IPS-18c (cell line): ENCODE measurements at regions not wholly inside any gene's neighbourhood (a gene's known extent, or its start where the extent isn't known, plus 50 kb on each side); places are given as distances from the start of the nearest gene placed in this dataset.

ENCODE experiments used
- H3K4me3 ChIP-seq: 2 replicates; pipeline ENCODE4 v1.7.0; 2013; ENCODE audit warnings: low read depth, mild to moderate bottlenecking, low read length, moderate library complexity; ENCODE audit not compliant: insufficient read depth
- H3K9me3 ChIP-seq: one replicate; pipeline ENCODE4 v1.6.1; 2013; ENCODE audit warnings: mild to moderate bottlenecking, low read length, moderate library complexity; ENCODE audit not compliant: control insufficient read depth, insufficient read depth

DNA sequence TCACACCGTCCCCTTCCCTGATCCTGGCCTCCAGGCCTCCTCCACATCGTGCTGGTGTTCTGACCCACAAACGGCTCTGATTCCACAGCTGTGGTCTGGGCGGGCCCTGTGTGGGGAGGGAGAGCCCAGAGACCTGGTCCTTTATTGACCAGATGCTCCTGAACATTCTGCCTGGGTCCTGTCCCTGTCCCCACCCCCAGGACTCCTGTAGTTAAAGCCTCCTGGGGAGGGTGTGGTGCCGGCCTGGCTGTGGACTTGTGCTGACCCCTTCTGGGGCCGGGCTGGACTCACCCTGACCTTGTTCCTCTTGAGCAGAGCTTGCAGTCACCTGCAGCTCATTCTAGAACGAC lies 128.7 kb downstream of the CTTN start:
- no peaks in the 10 kb centered on the region for H3K9me3 ChIP-seq
- H3K4me3 ChIP-seq = no peak overlapping the region

DNA sequence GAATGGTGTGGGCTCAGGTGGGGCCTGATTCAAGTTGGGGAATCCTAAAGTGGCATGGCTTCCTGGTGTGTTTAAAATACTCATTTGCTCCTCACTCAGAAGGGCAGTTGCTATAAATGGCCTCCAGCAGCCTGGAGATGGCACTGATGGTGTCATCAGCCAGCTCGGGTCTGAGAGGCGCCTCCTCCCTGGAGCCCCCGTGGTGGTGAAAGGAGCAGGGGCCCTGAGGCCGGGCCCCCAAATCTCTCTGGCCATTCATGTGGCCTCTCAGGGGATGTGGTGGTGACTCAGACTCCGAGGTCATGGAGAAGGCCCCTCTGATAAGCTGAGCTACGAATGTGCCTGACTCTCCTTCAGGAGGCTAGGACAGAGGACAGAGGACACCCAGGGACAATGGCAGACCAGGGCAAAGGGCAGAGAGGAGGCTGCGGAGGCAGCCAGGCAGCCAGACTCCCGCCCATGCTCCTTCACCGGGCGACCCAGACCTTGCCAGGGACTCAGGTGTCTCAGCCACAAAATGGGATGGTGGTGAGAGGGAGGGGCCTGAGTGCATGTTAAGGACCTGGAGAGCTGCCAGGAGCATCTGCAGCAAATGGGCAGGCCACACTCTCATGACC lies 129.2 kb downstream of the CTTN start:
- Histone ChIP-seq H3K4me3 (no peak overlapping the region), H3K9me3 (no peaks in the 10 kb centered on the region)

DNA sequence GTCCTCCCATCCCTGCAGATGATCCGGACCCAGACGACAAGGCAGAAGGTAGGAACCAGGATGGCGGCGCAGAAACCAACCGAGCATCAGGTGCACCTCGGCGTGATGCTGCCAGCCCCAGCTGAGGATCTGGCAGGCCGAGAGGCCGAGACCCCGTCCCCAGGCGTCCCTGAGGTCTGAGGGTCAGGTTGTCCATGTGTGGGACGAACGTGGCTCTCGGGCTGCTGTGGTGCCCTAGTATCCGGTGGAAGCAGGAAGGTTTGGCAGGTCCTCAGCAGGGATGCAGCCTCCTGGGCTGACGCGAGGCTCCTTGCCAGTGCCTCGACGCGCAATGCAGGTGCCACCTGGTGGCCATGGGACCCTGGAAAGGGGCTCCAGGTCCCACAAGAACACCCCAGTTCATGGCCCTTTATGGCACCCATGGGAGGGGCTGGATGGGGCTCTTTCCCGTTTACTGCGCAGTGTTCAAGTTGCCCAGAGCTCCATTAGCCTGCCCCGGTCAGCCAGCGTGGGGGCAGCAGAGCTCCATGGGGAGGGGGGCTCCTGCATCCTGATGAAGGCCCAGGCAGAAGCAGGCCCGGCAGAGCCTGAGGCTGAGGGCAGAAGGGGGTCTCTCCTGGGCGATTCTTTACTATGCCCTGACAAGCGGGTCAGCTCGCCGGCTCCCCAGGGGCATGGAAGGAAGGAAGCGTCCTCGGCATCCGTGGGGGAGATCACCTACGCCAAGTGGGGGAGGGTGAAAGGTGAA lies 129.9 kb downstream of the CTTN start:
- Histone ChIP-seq H3K9me3 (no peaks in the 10 kb centered on the region), H3K4me3 (no peak overlapping the region)

- no peak overlapping the region for H3K4me3 ChIP-seq
- H3K9me3 ChIP-seq = no peaks in the 10 kb centered on the region
Measured at GRCh38 chr11:70528794-70529580, 130.7 kb downstream of the CTTN start.

- Histone ChIP-seq H3K9me3 (no peaks in the 10 kb centered on the region), H3K4me3 (no peak overlapping the region)
Measured at GRCh38 chr11:70530010-70530409, 131.7 kb downstream of the CTTN start.

- H3K9me3 ChIP-seq = no peaks in the 10 kb centered on the region
- H3K4me3 ChIP-seq = no peak overlapping the region
Measured at GRCh38 chr11:70530629-70531185, 132.4 kb downstream of the CTTN start.

- Histone ChIP-seq H3K4me3 (no peak overlapping the region), H3K9me3 (no peaks in the 10 kb centered on the region)
Measured at GRCh38 chr11:70531281-70532065, 133.1 kb downstream of the CTTN start.

- H3K4me3 ChIP-seq = no peak overlapping the region
- no peaks in the 10 kb centered on the region for H3K9me3 ChIP-seq
Measured at GRCh38 chr11:70532066-70532440, 133.7 kb downstream of the CTTN start.

DNA sequence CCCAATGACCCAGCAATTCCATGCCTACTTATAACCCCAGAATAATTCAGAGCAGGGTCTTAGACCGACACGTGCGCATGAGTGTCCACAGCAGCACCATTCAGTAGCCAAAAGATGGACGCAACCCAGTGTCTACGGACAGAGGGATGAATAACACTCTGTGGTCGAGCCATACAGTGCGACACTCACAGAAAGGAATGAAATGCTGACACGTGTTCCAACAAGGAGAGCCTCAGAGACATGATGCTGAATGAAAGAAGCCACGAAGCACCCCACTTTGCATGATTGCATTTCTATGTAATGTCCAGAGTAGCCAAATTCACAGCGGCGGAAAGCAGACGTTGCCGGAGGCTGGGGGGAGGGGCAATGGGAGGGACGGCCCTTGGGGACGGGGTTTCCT lies 134.4 kb downstream of the CTTN start:
- H3K9me3 ChIP-seq = no peaks in the 10 kb centered on the region
- no peak overlapping the region for H3K4me3 ChIP-seq

DNA sequence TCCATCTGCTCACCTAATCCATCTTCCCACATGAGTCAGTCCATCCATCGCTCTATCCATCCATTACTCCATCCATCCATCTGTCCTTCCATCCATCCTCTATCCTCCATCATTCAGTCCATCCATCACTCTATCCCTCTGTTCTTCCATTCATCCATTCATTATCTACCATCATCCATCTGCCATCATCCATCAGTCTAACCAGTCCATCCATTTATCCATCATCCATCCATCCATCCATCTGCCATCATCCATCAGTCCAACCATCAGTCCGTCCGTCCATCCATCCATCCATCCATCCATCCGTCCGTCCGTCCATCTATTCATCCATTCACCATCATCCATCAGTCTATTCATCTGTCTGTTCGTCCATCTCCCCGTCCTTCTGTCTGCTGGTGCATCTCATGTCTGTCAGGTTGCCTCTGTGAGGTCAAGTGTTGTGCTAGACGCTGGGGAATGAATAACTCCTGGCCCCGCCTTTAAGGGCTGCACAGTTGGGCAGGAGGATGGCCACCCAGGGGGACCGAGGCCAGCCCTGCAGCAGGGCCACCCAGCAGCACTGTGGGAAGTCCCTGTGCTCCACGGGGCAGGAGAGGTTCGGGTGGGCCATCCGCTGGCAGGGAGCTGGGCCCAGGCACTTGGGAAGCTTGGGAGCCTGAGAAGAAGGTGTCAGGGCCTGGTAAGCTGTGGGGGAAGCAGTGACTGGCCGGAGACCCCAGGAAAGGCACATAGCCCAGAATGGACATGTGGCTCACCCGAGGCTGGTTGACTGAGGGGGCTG lies 137.1 kb downstream of the CTTN start:
- Histone ChIP-seq H3K4me3 (no peak overlapping the region), H3K9me3 (no peaks in the 10 kb centered on the region)

DNA sequence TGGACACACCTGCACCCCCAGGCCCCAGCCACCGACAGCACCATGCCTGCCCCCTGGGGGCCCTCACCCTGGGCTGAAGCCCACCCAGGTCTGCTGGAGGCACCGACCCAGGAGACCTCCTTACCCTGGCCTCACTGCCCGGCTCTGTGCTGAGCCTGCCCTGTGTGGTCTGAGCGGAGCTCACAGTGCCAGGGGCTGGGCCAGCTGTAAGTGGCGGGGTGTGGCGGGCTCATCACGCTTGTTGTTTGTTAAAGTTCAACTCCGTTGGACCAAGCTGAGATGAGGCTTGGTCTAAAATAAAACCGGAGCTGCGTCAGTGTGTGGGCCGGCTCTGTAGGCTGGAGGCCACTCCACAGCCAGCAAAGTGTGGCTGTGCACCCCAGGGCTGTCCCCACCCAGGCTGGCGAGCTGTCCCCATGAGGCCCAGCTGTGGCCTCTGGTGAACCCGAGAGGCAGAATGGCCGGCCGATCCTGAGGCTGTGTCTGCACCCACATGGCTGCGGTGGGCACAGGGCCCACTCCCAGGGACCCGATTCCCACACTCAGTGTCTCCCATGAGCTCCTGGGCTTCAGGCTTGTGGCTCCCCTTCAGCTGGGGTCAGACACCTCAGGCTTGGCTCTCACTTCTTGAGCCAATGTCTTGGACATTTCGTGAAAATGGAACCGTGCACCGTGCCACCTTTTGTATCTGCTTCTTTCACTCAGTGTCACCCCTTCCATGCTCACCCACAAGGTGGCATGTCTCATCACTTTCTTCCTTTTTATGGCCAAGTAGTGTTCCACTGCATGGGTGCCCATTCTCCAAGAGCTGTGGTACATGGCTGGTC lies 137.9 kb downstream of the CTTN start:
- Histone ChIP-seq H3K4me3 (no peak overlapping the region), H3K9me3 (no peaks in the 10 kb centered on the region)

DNA sequence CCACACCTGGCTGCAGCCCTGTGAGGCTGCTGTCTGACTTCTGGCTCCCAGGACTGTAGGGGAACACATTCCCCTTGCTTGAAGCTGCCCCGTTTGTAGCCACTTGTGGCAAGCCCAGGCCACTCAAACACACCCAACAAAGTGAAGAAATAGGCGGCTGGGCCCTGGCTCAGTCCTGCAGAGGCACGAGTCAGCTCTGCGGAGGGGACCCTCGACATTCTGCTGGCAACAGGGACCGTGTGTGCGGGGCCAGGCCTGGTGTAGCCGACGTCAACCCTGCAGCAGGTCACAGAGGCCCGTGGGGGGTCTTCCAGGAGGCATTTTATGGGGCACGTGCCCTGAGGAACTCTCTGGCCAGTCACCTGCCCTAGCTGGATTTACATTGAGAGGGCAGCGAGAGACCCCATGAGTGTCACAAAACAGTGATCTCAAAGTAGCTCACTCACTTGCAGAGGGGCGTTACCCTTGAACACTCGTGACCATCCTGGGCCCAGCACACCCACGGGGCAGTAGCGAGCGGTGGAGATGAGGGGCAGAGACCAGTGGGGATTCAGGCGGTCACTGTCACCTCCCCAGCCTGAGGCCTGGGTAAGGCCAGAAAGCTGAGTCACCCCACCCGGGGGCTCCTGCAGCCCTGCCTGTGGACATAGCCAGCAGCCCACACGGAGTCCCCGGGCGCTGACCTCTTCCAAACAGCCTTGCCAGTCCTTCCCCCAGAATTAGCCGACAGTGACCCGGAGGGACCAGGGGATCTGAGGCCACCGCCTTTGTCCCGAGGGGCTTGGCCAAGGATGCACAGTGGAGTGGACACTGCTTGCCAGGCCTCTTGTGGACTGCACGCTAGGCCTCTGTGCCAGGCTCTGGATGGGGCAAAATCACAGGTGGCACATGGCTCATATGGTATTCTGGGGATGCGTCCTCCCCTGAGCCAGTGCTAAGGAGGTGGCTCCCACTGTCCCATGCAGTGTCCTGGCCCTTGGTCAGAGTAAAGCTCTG lies 139.5 kb downstream of the CTTN start:
- no peak overlapping the region for H3K4me3 ChIP-seq
- H3K9me3 ChIP-seq = no peaks in the 10 kb centered on the region

GRCh38 chr11:70538641-70539359 lies 140.5 kb downstream of the CTTN start:
- Histone ChIP-seq H3K9me3 (no peaks in the 10 kb centered on the region), H3K4me3 (no peak overlapping the region)

DNA sequence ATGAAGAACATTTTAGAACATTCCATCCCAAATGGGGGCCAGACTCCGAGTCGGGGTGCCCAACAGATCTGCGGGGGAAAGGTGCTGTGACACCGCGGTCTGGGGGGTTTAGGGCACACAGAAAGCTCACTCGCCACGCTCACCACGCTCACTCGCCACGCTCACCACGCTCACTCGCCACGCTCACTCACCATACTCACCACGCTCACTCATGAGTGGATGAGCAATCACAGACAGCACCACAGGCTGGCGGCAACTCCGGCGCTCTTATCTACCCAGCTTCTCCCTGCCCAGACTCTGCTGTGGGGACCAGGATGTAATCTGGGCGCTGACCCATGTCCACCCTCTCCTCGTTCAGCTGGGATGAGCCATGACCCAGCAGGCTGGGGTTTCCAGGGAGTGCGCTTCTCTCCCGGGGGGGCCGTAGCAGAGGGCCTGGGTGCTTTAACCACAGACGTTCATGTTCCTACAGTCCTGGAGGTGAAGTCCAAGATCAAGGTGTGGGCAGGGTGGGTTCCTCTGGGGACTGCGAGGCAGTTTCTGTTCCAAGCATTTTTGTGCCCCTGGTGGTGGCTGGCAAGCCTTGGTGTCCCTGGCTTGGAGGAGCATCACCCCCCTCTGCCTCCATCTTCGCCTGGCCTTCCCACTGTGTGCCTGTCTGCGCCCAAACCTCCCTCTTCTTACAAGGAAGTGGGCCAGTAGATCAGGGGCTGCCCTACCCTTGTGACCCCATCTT lies 141.2 kb downstream of the CTTN start:
- no peaks in the 10 kb centered on the region for H3K9me3 ChIP-seq
- no peak overlapping the region for H3K4me3 ChIP-seq
